ENCODE measurements at regions not wholly inside any gene's neighbourhood (a gene's known extent, or its start where the extent isn't known, plus 50 kb on each side); places are given as distances from the start of the nearest gene placed in this dataset.

- Histone ChIP-seq H3K9me1 (replicated peaks; ENCODE audit: control insufficient read depth, extremely low read depth, insufficient read depth, low read length) (no peaks in the 10 kb centered on the region), H3K9ac (replicated peaks; ENCODE audit: extremely low read depth, insufficient read depth, low read length) (no peak overlapping the region), H3K27me3 (ENCODE audit: control insufficient read depth in 2 of 2, insufficient read depth in 2 of 2, low read length in 2 of 2) (no peaks in the 10 kb centered on the region), H2AFZ (ENCODE audit: low read depth, low read length) (no peak overlapping the region), H3K4me1 (ENCODE audit: control insufficient read depth, extremely low read depth, insufficient read depth, low read length) (peaks cover 53% of the 10 kb centered on the region), H3K9me3 (replicated peaks; ENCODE audit: control insufficient read depth, insufficient read depth, low read length) (no peaks in the 10 kb centered on the region), H3K79me2 (ENCODE audit: control insufficient read depth, insufficient read depth, low read length) (no peaks in the 10 kb centered on the region), H3K36me3 (ENCODE audit: control insufficient read depth in 2 of 2, extremely low read depth in 1 of 2, insufficient read depth in 2 of 2, low read length in 2 of 2) (no peaks in the 10 kb centered on the region), H3K27ac (ENCODE audit: insufficient read depth, low read depth, low read length) (no peak overlapping the region), H4K20me1 (replicated peaks; ENCODE audit: control insufficient read depth, extremely low read depth, insufficient read depth, low read length) (no peaks in the 10 kb centered on the region), H3K4me3 (replicated peaks in 1 of 3; ENCODE audit: insufficient read depth in 1 of 3, low read depth in 1 of 3, low read length in 3 of 3) (no peak overlapping the region), H3K4me2 (ENCODE audit: insufficient read depth, low read length) (no peak overlapping the region)
- ChIA-PET POLR2A (no interaction called here), CTCF (no interaction called here)
- dilution Hi-C loops (cut with MboI; ENCODE audit: extremely low pct_ligation_motif_present, low sequenced_read_pairs) = no loop called here
- DNase-seq (ENCODE audit: low read depth, low spot score) (no peak), FAIRE-seq (no peak)
- no TSS peak for BruUV-seq (replicated peaks)
- TF ChIP-seq EZH2 (IDR thresholded peaks at IDR 0.05; ENCODE audit: borderline replicate concordance, low read depth, low read length, severe bottlenecking) = no peak
- no peak for TF ChIP-seq MAX (IDR thresholded peaks at IDR 0.05; ENCODE audit: insufficient read depth, insufficient read length)
- TF ChIP-seq POLR2AphosphoS5 (IDR thresholded peaks at IDR 0.05; ENCODE audit: insufficient read depth, low read depth, low read length) = no peak
- no peak for TF ChIP-seq POLR2A (IDR thresholded peaks at IDR 0.05; ENCODE audit: low read depth, low read length)
- no peak for TF ChIP-seq CTCF (IDR thresholded peaks at IDR 0.05; ENCODE audit: extremely low read depth in 1 of 2, insufficient read depth in 1 of 2, low read depth in 1 of 2, low read length in 2 of 2)
- no peak for TF ChIP-seq FOS (IDR thresholded peaks at IDR 0.05; ENCODE audit: borderline replicate concordance, insufficient read depth, low read length)
- no peak for TF ChIP-seq JUN (IDR thresholded peaks at IDR 0.05; ENCODE audit: borderline replicate concordance, insufficient read depth, insufficient read length, low read depth)
- TF ChIP-seq GATA2 (IDR thresholded peaks at IDR 0.05; ENCODE audit: insufficient read depth, insufficient read length, low read depth, low read length) = no peak
- TF ChIP-seq MYC (IDR thresholded peaks at IDR 0.05; ENCODE audit: low read depth, low read length) = no peak
- intact Hi-C loops (cut with micrococcal nuclease) = no loop called here
Observed at GRCh38 chr2:42916324-42916723, 123.9 kb upstream of the HAAO start.

All from endothelial cell of umbilical vein (primary cell).